ENCODE measurements at regions not wholly inside any gene's neighbourhood (a gene's known extent, or its start where the extent isn't known, plus 50 kb on each side); places are given as distances from the start of the nearest gene placed in this dataset.

DNA sequence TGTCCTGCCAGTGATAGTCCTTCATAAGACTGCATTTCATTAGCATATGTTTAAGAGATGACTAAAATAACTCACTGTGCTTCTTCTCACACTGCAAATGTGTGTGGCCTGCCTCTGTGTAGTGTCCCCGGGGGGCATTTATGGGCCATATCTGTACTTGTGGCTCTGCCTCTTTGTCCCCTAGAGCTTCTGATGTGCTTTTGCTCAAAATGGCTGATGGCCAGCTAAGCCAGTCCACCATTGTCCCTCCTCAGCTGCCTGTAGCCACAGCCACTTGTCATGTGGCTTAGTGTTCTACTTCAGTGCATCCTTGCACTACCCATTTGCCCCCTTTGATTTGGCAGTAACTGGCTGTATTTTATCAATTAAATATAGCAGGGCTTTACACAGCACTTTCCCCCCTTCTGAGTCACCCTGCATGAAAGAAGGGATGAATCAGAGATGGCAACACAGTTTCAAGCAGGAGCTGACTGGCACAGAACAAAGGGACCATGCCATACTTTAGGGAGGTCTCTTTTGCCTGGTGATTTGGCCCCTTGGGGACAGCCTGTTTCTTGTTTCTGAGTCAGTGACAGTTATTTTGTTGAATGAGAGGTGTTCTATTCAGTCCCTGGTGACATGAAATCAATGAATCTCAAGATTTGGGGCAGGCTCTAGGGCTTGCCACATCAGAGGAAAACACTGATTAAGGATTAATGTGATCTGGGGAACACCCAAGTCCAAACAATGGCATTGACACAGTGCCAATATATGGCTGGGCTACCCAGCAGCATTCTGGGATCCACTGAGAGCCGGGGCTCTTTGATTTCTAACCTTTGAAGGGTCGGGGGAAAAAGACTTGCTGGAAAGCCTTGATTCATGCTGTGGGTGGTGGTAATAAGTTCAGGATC lies 245.5 kb downstream of the SMARCA2 start:
- TF ChIP-seq, protein P1, sequence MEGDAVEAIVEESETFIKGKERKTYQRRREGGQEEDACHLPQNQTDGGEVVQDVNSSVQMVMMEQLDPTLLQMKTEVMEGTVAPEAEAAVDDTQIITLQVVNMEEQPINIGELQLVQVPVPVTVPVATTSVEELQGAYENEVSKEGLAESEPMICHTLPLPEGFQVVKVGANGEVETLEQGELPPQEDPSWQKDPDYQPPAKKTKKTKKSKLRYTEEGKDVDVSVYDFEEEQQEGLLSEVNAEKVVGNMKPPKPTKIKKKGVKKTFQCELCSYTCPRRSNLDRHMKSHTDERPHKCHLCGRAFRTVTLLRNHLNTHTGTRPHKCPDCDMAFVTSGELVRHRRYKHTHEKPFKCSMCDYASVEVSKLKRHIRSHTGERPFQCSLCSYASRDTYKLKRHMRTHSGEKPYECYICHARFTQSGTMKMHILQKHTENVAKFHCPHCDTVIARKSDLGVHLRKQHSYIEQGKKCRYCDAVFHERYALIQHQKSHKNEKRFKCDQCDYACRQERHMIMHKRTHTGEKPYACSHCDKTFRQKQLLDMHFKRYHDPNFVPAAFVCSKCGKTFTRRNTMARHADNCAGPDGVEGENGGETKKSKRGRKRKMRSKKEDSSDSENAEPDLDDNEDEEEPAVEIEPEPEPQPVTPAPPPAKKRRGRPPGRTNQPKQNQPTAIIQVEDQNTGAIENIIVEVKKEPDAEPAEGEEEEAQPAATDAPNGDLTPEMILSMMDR (tag by site-specific recombination; IDR thresholded peaks at IDR 0.05): no peak
- TF ChIP-seq ZNF555 (tag by site-specific recombination; conservative IDR thresholded peaks at IDR 0.05) (no peak), KLF16 (tag by site-specific recombination; IDR thresholded peaks at IDR 0.05) (no peak), REPIN1 (tag by site-specific recombination; IDR thresholded peaks at IDR 0.05; ENCODE audit: low read depth) (no peak), ZNF16 (tag by site-specific recombination; IDR thresholded peaks at IDR 0.05; ENCODE audit: low read depth) (no peak), OVOL3 (tag by site-specific recombination; IDR thresholded peaks at IDR 0.05) (no peak)
- TF ChIP-seq, protein P2, sequence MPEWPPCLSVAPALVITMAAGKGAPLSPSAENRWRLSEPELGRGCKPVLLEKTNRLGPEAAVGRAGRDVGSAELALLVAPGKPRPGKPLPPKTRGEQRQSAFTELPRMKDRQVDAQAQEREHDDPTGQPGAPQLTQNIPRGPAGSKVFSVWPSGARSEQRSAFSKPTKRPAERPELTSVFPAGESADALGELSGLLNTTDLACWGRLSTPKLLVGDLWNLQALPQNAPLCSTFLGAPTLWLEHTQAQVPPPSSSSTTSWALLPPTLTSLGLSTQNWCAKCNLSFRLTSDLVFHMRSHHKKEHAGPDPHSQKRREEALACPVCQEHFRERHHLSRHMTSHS (tag by site-specific recombination; IDR thresholded peaks at IDR 0.05): no peak
- TF ChIP-seq, protein P3, sequence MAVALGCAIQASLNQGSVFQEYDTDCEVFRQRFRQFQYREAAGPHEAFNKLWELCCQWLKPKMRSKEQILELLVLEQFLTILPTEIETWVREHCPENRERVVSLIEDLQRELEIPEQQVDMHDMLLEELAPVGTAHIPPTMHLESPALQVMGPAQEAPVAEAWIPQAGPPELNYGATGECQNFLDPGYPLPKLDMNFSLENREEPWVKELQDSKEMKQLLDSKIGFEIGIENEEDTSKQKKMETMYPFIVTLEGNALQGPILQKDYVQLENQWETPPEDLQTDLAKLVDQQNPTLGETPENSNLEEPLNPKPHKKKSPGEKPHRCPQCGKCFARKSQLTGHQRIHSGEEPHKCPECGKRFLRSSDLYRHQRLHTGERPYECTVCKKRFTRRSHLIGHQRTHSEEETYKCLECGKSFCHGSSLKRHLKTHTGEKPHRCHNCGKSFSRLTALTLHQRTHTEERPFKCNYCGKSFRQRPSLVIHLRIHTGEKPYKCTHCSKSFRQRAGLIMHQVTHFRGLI (tag by site-specific recombination; IDR thresholded peaks at IDR 0.05): no peak
